Pancreas (tissue), 10 donors: ENCODE measurements at regions not wholly inside any gene's neighbourhood (a gene's known extent, or its start where the extent isn't known, plus 50 kb on each side); places are given as distances from the start of the nearest gene placed in this dataset.

Experiments
- ATAC-seq, 4 donors: fragments of 200-7000 bp; cut with Tn5 transposase; one replicate each; pipeline versions ENCODE4 v1.8.0 to v1.9.1; 2020; ENCODE audit warnings: mild to moderate bottlenecking in 4 of 4, moderate library complexity in 4 of 4
- DNase-seq, 6 donors: peaks; one replicate each; pipeline ENCODE4 v3.0.0-alpha.2; 2020
- FAIRE-seq: peaks from 2 replicates; lab custom pipeline; 2012; peaks lifted over from hg19 to GRCh38; lab: Jason Lieb, UNC
- H3K27ac ChIP-seq, 4 donors: fragments of 200-600 bp; sonication (generic); 1 replicate in 3 of 4; 2 replicates in 1 of 4; pipeline versions ENCODE4 v1.5.0 to v1.8.0; 2020
- H3K27me3 ChIP-seq, 4 donors: fragments of 200-600 bp; one replicate each; pipeline ENCODE4 v1.8.0; 2021
- H3K36me3 ChIP-seq, 3 donors: fragments of 200-600 bp; sonication (generic) in 1 of 3; one replicate each; pipeline versions ENCODE4 v1.5.0 to v1.8.0; 2020 to 2021
- H3K4me1 ChIP-seq, 3 donors: fragments of 200-600 bp; one replicate each; pipeline ENCODE4 v1.8.0; 2021
- H3K4me3 ChIP-seq, 4 donors: fragments of 200-600 bp; sonication (generic) in 2 of 4; one replicate each; pipeline versions ENCODE4 v1.5.0 to v1.8.0; 2020 to 2021
- H3K9me3 ChIP-seq, 4 donors: fragments of 200-600 bp; one replicate each; pipeline ENCODE4 v1.8.0; 2021
- CTCF ChIP-seq, 4 donors: fragments of 200-600 bp; sonication (generic) in 3 of 4; IDR thresholded peaks; one replicate each; pipeline versions ENCODE4 v1.5.0 to v1.8.0; 2021; ENCODE audit warnings: antibody characterized with exemption in 4 of 4
- WGBS, 2 donors: extraction: QIAGEN DNeasy Blood & Tissue Kit; methylation state at CpG; one replicate each; pipeline ENCODE4 v1.1.7; 2013; 5-methylcytosine and 5-hydroxymethylcytosine counted together
- intact Hi-C, 3 donors: fragments of 100-400 bp; cut with DNase I; formaldehyde crosslinking; loops; one replicate each; pipeline versions ENCODE4 v1.11.1 to v1.14.2; 2022
- donor health status: healthy with polysubstance abuse.
- donor health status: DM: no; HTN: no; CAD: no; lungs with moderate emphysema.
- donor health status: DM: no; HTN: no; CAD: no.
- donor health status: control.
- donor health status: control.
- donor health status: Bipolar disorder and iron deficiency.
- donor health status: DM: yes; HTN: yes; CAD: no.
- donor health status: DM: no; HTN: no; CAD: no.
- donor health status: DM: no; HTN: no; CAD: no.
- donor health status: DM: yes; HTN: yes; CAD: no.

DNA sequence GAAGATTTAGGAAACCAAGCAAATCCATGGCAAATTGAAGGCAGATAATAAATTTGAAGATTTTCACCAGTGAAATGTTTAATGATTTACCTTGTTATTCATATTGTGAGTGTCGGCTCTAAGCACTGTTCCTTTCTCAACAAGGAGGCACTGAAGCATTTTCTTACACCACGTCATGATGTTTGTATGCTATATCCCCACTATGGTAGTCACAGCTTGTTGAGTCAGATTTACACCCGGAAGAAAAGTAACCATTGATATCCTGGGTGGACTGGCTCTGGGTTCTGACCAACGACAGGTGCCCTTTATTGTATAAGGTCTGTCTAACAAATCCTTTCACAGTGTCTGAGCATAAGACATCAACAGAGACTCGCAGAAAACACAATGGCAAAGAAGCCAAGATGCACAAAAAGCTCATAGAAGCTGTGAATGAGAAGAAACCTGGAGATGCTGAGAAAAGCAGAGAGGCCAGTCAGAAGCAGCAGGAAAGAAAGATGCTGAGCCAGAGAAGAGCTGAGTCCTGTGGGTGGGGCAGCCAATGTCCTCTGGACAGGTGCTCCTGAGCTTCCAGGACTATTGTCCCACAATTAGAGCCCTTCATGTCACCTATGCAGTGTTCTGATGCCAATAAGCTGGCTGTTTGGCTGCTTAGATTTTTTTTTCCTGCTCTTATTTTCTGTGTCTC, 49.7 kb upstream of the ARHGAP5 start:
- no peaks in the 10 kb centered on the region for H3K4me1 ChIP-seq
- H3K36me3 ChIP-seq: no peaks in the 10 kb centered on the region
- H3K27me3 ChIP-seq: no peaks in the 10 kb centered on the region
- no peaks in the 10 kb centered on the region for H3K9me3 ChIP-seq
- TF ChIP-seq CTCF (IDR thresholded peaks at IDR 0.05): no peak
- H3K4me3 ChIP-seq: no peak overlapping the region
- FAIRE-seq (no peak), ATAC-seq (no peak), DNase-seq (no peak)
- 46 to 57% methylated on average over 5 of the region's 5 CpGs for WGBS, 2 donors
- intact Hi-C loops: no loop called here
- H3K27ac ChIP-seq: no peak overlapping the region
